GM23248 (cell line): ENCODE measurements at regions not wholly inside any gene's neighbourhood (a gene's known extent, or its start where the extent isn't known, plus 50 kb on each side); places are given as distances from the start of the nearest gene placed in this dataset.

Source experiments
- EZH2 ChIP-seq: fragments of 200-600 bp; sonication (generic); IDR thresholded peaks from 2 replicates; pipeline ENCODE4 v1.6.1; 2018; ENCODE audit warnings: antibody characterized with exemption, mild to moderate bottlenecking; ENCODE audit not compliant: insufficient read depth, poor library complexity, severe bottlenecking
- EZH2phosphoT487 ChIP-seq: fragments of 200-600 bp; sonication (generic); IDR thresholded peaks from 2 replicates; pipeline ENCODE4 v1.6.1; 2018; ENCODE audit warnings: antibody characterized with exemption, moderate library complexity, mild to moderate bottlenecking, low read depth; ENCODE audit not compliant: insufficient read depth

DNA sequence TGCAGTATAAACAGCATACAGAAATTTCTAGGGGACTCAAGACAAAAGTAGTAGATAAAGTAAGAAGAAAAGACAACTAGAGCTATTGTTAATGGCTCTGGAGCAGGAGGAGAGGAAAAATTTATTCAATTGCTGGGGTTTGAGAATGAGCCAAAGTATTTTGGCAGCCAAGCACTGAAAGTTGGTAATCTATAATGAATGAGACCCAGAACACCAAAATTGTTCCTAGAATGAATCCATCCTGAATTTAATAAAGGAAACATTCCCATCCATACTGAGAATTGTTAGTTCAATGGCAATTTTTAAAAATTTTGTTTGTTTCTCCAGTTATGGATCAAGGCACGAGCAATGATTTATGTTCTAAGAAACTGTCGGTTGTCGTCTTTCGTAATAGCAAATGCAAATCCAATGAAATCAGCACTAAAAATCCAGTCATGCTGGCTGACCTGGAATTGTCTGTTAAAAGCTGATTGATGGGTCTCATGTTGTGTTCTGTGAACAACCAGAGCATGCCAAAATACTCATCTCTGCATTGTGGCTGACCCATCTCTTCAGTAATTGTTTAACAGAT, 170.9 kb upstream of the LMNTD1 start:
- TF ChIP-seq EZH2phosphoT487 (no peak), EZH2 (no peak)
